ENCODE measurements at regions not wholly inside any gene's neighbourhood (a gene's known extent, or its start where the extent isn't known, plus 50 kb on each side); places are given as distances from the start of the nearest gene placed in this dataset.
A peak's percentile ranks its signal among the peaks of the same experiment; 100 is the strongest.
"Not testable (repeated sequence)": the region's sequence is repeated elsewhere in the genome, so short reads cannot be mapped to it uniquely, and the experiment has no call there.

GRCh38 chrX:139198936-139199335 is 331.6 kb upstream of the F9 start:
- no peak for DNase-seq

GRCh38 chrX:139196890-139197289 is 333.6 kb upstream of the F9 start:
- DNase-seq: no peak

DNA sequence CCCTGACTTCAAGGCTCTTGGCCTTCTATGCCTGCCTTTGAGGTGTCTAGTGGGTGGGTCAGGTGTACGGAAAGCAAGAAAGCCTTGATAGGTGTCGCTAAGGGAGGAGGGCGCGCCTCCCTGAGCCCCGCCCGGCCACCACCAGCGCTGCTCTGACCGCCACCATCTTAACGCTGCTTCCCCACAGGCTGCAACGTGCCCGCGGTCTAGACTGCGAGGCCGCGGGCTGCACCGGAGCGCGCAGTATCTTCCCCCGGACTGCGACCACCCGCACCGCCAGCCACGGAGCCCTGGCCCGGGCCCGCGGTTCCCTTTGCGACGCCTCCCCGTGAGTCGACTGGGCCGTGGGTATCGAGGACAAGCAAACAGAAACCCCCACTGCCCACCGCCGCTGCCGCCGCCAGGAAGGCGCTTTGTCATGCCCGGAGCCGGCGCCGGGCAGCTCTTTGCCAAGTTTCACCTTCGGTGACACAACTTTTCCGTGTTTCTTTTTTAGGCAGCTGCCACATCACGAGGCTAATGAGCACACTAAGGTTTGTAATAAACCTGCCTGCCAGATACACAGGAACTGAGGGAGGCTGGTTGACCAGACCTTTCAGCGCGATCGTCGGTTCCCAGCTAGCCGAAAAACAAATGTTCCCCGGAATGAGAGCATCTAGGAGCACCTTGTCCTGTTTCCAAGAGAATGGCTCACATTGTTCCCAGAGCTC is 335.8 kb upstream of the F9 start:
- DNase-seq: no peak

DNA sequence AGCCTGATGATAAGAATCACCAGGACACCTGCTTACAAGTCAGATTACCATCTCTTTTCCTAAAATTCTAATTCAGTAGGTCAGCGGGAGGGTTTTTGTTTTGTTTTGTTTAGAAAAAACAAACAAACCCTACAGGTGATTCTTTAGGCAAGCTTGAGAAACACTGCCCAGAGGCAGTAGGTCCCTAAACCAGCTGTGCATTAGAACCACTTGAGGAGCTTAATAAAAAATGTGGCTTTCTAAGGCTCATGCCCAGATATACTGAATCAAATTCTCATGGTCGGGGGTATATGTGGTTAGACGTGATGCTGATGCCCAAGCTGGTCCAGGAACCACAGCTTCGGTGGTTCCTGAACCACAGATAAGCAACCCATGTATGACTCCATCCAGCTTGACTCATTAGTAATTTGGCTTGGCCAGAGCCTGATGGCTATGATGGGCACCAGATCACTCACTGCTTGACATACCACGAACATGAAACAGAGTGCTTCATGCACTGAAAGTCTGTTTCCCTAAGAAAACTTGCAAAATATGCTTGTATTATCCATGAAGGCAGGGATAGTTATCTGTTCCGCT is 338.1 kb upstream of the F9 start:
- DNase-seq: no peak

- no peak for DNase-seq
These were observed 338.7 kb upstream of the F9 start for GRCh38 chrX:139191746-139192385.

DNA sequence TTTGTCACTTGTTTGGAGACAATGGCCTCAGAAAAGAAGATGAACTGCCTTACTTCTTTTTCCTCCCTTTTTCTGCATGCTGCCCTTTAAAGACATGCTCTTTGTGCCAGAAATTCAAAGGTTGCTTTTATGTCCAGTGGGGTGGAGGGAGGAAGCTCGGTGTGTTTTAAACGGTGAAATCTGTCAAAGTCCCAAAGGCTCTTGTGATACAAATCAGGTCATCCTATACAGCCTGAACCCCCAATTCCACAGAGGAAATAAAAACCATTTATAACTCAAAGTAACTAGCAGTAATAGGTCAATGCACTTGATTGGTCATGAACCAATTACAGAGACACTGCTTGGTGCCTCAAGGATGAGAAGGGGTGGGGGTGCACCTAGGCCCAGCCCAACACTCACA is 339.3 kb upstream of the F9 start:
- no peak for DNase-seq

GRCh38 chrX:139187738-139188137 is 342.8 kb upstream of the F9 start:
- DNase-seq: no peak

- no peak for DNase-seq
These were observed 343.5 kb upstream of the F9 start for GRCh38 chrX:139186991-139187390.

- DNase-seq: no peak
These were observed 350.9 kb upstream of the F9 start for GRCh38 chrX:139179592-139179991.

- no peak for DNase-seq
These were observed 351.6 kb upstream of the F9 start for GRCh38 chrX:139178980-139179379.

- no peak for DNase-seq
These were observed 357.8 kb upstream of the F9 start for GRCh38 chrX:139172731-139173130.

DNA sequence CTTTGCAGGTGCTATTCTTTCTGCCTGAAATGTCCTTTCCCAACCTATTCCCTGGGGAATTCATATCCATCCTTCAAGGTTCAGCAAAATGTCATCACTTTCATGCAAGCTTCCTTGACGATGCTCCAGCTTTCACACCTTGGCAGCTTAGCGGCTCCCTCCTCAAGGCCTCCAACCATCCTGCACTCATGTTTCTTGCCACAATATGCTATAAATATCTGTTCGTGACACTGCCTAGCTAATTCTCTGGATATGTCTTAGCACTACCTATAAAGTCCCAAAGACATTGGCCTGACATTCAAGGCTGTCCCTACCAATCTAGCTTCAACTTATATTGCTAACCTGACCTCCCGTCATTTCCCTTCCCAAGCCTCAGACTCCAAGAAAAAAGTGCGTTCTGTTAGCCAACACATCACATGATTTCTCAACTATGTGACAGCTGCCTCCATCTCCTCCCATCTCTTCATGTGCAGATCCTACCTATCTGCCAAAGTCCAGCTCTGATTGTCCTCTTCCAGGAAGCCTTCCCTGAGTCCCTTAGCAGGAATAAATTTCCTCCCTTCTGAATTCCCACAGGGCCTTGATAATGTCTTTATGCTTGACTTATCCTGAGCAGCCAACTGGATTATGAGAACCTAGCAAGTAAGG is 359.9 kb upstream of the F9 start:
- DNase-seq: no peak

- DNase-seq: no peak
These were observed 363.3 kb upstream of the F9 start for GRCh38 chrX:139167282-139167681.

DNA sequence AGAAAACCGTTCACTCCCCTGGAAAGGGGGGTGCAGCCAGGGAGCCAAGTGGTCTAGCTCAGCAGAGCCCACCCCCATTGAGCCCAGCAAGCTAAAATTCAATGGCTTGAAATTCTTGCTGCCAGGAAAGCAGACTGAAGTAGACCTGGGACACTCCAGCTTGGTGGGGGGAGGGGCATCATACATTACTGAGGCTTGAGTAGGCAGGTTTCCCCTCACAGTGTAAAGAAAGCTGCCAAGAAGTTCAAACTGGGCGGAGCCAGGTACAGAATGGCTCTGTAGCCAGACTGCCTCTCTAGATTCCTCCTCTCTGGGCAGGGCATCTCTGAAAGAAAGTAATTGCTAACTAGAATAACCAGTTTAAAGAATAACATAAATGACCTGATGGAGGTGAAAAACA is 372.3 kb upstream of the F9 start:
- no peak for DNase-seq

DNA sequence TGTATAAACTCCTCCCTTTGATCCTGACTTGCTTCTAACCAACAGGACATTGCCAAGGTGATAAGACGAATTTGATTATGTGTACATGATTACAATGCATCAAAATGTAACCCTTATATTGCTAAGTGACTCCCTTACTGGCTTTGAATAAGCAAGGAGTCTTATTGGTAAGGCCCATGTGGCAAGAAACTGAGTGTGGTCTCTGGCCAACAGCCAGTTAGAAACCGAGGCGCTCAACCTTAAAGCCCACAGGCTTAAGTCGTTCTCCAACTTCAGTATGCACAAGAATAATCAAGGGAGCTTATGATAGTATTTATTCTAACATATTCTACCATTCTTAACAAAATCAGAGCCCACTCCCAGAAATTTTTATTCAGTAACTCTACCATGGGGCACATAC is 374.2 kb upstream of the F9 start:
- DNase-seq: no peak

GRCh38 chrX:139146625-139147024 is 383.9 kb upstream of the F9 start:
- DNase-seq: not testable (repeated sequence)

GRCh38 chrX:139141370-139141769 is 389.2 kb upstream of the F9 start:
- no peak for DNase-seq

DNA sequence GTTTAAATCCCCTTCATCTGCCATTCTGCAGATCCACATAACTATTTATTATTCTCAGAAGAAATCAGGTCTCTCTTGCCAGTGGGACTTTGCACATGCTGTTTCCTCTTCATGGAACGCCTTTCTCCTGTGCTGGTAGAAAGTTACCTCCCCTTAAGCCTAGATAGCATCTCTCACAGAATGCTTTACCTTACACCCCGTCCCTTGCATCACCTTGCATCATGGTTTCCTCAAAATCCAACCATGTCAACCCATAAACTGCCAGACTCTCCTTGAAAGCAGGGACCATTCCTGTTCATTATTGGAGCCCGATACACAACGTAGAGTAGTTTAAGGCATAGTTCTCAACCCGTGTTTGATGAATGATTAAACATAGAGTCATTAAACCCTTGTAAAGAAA is 396.2 kb upstream of the F9 start:
- DNase-seq: no peak

- peak; percentile 32 for DNase-seq
These were observed 404.0 kb upstream of the F9 start for GRCh38 chrX:139126493-139126892.

DNA sequence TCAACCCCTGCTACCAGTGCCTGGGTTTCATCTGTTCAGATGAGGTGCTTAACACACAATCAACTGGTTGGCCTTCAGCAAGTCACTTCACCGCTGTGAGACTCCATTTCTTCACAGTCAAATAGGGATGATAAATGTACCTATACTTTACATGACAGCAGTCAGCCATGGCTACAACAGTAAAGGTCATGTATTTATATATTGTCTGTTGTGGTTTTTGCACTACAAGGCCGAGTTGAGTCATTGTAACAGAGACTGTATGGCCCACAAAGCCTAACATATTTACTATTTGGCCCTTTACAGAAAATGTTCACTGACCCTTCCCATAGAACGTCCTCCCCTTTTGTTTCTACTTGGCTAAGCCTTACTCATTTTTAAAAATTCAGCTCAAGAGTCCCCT is 404.6 kb upstream of the F9 start:
- DNase-seq: no peak

DNA sequence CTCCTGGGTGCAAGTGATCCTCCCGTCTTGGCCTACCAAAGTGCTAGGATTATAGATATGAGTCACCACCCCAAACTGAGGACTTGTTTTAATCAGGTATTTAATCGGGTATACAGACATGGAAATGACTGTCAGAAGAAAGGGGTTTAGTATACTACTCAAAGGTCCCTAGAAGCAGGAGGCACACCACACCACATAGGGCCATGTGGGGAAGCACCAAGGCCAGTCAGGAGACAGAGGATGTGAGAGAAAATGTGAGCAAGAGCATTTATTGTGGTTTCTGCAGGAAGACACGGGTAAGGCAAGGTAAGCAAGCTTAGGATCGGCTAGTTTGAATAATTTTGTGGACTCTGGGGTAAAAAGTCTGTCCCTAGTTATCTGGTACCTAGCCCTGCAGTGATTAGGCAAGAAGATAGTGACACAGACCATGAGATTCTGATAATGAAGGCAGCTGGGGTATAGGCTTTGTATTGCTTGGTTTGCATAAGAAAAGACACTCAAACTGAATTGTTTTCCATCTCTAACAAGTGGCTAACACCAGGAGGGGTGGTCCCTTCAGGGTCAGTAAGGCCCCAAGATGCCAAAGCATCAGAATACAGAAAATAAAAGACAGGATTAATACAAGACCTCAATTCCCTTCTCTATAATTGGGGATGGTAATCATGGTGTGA is 408.8 kb upstream of the F9 start:
- no peak for DNase-seq

GRCh38 chrX:139120760-139121159 is 409.2 kb upstream of the FGF13 start:
- DNase-seq: no peak

GRCh38 chrX:139113708-139114107 is 402.2 kb upstream of the FGF13 start:
- no peak for DNase-seq

GRCh38 chrX:139112432-139112831 is 400.9 kb upstream of the FGF13 start:
- DNase-seq: no peak

Data from hematopoietic multipotent progenitor cell treated with erythropoietin and hydrocortisone succinate and interleukin-3 and kit ligand, for 8 days (in vitro differentiated cells).